GM23338 (cell line): ENCODE measurements at regions not wholly inside any gene's neighbourhood (a gene's known extent, or its start where the extent isn't known, plus 50 kb on each side); places are given as distances from the start of the nearest gene placed in this dataset.

Experiments used
- ATAC-seq: fragments of 200-7000 bp; cut with Tn5 transposase; 3 replicates; pipeline ENCODE4 v1.9.1; 2020
- DNase-seq: peaks from one replicate; pipeline ENCODE4 v3.0.0-alpha.2; 2015; ENCODE audit warnings: low spot score
- H2AFZ ChIP-seq: fragments of 200-600 bp; sonication (generic); 2 replicates; pipeline ENCODE4 v1.8.0; 2016; ENCODE audit warnings: antibody characterized with exemption, mild to moderate bottlenecking, moderate library complexity
- H3F3A ChIP-seq: fragments of 200-600 bp; sonication (generic); replicated peaks from 2 replicates; pipeline ENCODE4 v1.8.0; 2017; ENCODE audit warnings: antibody characterized with exemption, mixed run types, low read depth
- H3K27ac ChIP-seq: fragments of 200-600 bp; sonication (generic); 2 replicates; pipeline ENCODE4 v1.6.1; 2016; ENCODE audit warnings: low read depth
- H3K27me3 ChIP-seq: fragments of 200-600 bp; sonication (generic); 2 replicates; pipeline ENCODE4 v1.8.0; 2016; ENCODE audit warnings: mild to moderate bottlenecking, mixed run types, moderate library complexity; ENCODE audit not compliant: insufficient read depth
- H3K36me3 ChIP-seq: fragments of 200-600 bp; sonication (generic); 2 replicates; pipeline ENCODE4 v1.8.0; 2016; ENCODE audit warnings: mild to moderate bottlenecking; ENCODE audit not compliant: insufficient read depth
- H3K4me1 ChIP-seq: fragments of 200-600 bp; sonication (generic); 2 replicates; pipeline ENCODE4 v1.8.0; 2016; ENCODE audit warnings: mild to moderate bottlenecking, moderate library complexity; ENCODE audit not compliant: insufficient read depth
- H3K4me2 ChIP-seq: fragments of 200-600 bp; sonication (generic); 2 replicates; pipeline ENCODE4 v1.7.1; 2017; ENCODE audit warnings: mixed run types
- H3K4me3 ChIP-seq: fragments of 200-600 bp; sonication (generic); 2 replicates; pipeline ENCODE4 v1.6.1; 2016; ENCODE audit warnings: mixed run types
- H3K79me2 ChIP-seq: fragments of 200-600 bp; sonication (generic); replicated peaks from 2 replicates; pipeline ENCODE4 v1.8.0; 2017; ENCODE audit warnings: mild to moderate bottlenecking; ENCODE audit not compliant: insufficient read depth
- H3K9me2 ChIP-seq: fragments of 200-600 bp; sonication (generic); 2 replicates; pipeline ENCODE4 v1.8.0; 2017; ENCODE audit not compliant: insufficient read depth
- H4K20me1 ChIP-seq: fragments of 200-600 bp; sonication (generic); replicated peaks from 2 replicates; pipeline ENCODE4 v1.8.0; 2017; ENCODE audit warnings: mild to moderate bottlenecking; ENCODE audit not compliant: insufficient read depth
- H3K27ac Mint-ChIP-seq: 2 replicates; pipeline ENCODE4 v1.8.0; 2020; ENCODE audit warnings: inconsistent platforms, mild to moderate bottlenecking, moderate library complexity, mixed read lengths
- H3K27me3 Mint-ChIP-seq: 3 replicates; pipeline ENCODE4 v1.8.0; 2022; ENCODE audit warnings: low read depth, mild to moderate bottlenecking, moderate library complexity, mixed read lengths, inconsistent platforms; ENCODE audit not compliant: insufficient read depth, poor library complexity
- H3K36me3 Mint-ChIP-seq: 3 replicates; pipeline ENCODE4 v1.8.0; 2021; ENCODE audit warnings: low read depth, mild to moderate bottlenecking, inconsistent platforms, moderate library complexity, mixed read lengths
- H3K4me1 Mint-ChIP-seq: 3 replicates; pipeline ENCODE4 v1.8.0; 2020; ENCODE audit warnings: mild to moderate bottlenecking, inconsistent platforms, mixed read lengths
- H3K4me3 Mint-ChIP-seq: 3 replicates; pipeline ENCODE4 v1.8.0; 2021; ENCODE audit warnings: moderate library complexity, mild to moderate bottlenecking, inconsistent platforms, mixed read lengths
- H3K9me3 Mint-ChIP-seq: 3 replicates; pipeline ENCODE4 v1.8.0; 2020; ENCODE audit warnings: moderate library complexity, mild to moderate bottlenecking, inconsistent platforms, mixed read lengths
- CREB1 ChIP-seq: fragments of 250-450 bp; sonication (Bioruptor Pico); IDR thresholded peaks from 2 replicates; pipeline ENCODE4 v1.5.0; 2020; ENCODE audit warnings: low read depth, mild to moderate bottlenecking, moderate library complexity
- CTCF ChIP-seq, 2 experiments: fragments of 200-600 bp in 1 of 2; sonication (generic) in 1 of 2; conservative IDR thresholded peaks; 2 replicates each; pipeline versions ENCODE4 v1.5.1 to v1.6.1; 2016 to 2017; ENCODE audit warnings: antibody characterized with exemption in 2 of 2, low read depth in 2 of 2, mild to moderate bottlenecking in 2 of 2, moderate library complexity in 1 of 2
- EZH2 ChIP-seq: fragments of 200-600 bp; sonication (generic); IDR thresholded peaks from one replicate; pipeline ENCODE4 v1.8.0; 2017; ENCODE audit warnings: antibody characterized with exemption, mild to moderate bottlenecking, low read depth; ENCODE audit not compliant: unreplicated experiment
- EZH2phosphoT487 ChIP-seq: fragments of 200-600 bp; sonication (generic); IDR thresholded peaks from one replicate; pipeline ENCODE4 v1.8.1; 2018; ENCODE audit warnings: antibody characterized with exemption; ENCODE audit not compliant: unreplicated experiment
- NANOG ChIP-seq: IDR thresholded peaks from 2 replicates; pipeline ENCODE4 v1.6.1; 2016; ENCODE audit warnings: antibody characterized with exemption, borderline replicate concordance
- POLR2AphosphoS5 ChIP-seq: IDR thresholded peaks from 2 replicates; pipeline ENCODE4 v1.6.1; 2016; ENCODE audit warnings: antibody characterized with exemption, low read depth
- ZNF114 ChIP-seq: fragments of 250-450 bp; sonication (Bioruptor Pico); IDR thresholded peaks from 2 replicates; pipeline ENCODE4 v1.5.0; 2020; ENCODE audit warnings: mild to moderate bottlenecking, moderate library complexity
- ZNF331 ChIP-seq: fragments of 250-450 bp; sonication (Bioruptor Pico); IDR thresholded peaks from 2 replicates; pipeline ENCODE4 v1.5.0; 2020; ENCODE audit warnings: low read depth, mild to moderate bottlenecking, moderate library complexity
- TF ChIP-seq, protein P1 (sequence below): fragments of 250-450 bp; sonication (Bioruptor Pico); IDR thresholded peaks from 2 replicates; pipeline ENCODE4 v1.5.0; 2020; ENCODE audit warnings: mild to moderate bottlenecking, moderate library complexity
- TF ChIP-seq, protein P2 (sequence below): IDR thresholded peaks from one replicate; pipeline ENCODE4 v1.6.1; 2018; ENCODE audit warnings: antibody characterized with exemption; ENCODE audit not compliant: unreplicated experiment

GRCh38 chr9:82511626-82512025 is 523.1 kb downstream of the SPATA31D1 start:
- ATAC-seq (no peak), DNase-seq (no peak)
- Mint-ChIP-seq H3K36me3 (no peaks in the 10 kb centered on the region), H3K27me3 (no peaks in the 10 kb centered on the region), H3K4me1 (no peaks in the 10 kb centered on the region), H3K27ac (no peak overlapping the region), H3K9me3 (no peaks in the 10 kb centered on the region; the same call in 2 of the 3 replicates), H3K4me3 (no peak overlapping the region)
- TF ChIP-seq ZNF114 (CRISPR knock-in tag) (no peak), ZNF331 (CRISPR knock-in tag) (no peak)
- Histone ChIP-seq H3K36me3 (no peaks in the 10 kb centered on the region), H3K27ac (no peak overlapping the region), H4K20me1 (no peaks in the 10 kb centered on the region; the same call in 1 of the 2 replicates), H3F3A (no peaks in the 10 kb centered on the region), H3K9me2 (peaks cover 5% of the 10 kb centered on the region; the same call in 1 of the 2 replicates), H3K4me3 (no peak overlapping the region), H3K79me2 (no peaks in the 10 kb centered on the region), H2AFZ (peak overlapping the region; percentile 5; the same call in 1 of the 2 replicates), H3K27me3 (no peaks in the 10 kb centered on the region), H3K4me2 (no peak overlapping the region), H3K4me1 (no peaks in the 10 kb centered on the region)

- no peak overlapping the region for H3K27ac Mint-ChIP-seq
- Histone ChIP-seq H3K36me3 (no peaks in the 10 kb centered on the region), H3K4me3 (no peak overlapping the region), H3K4me1 (no peaks in the 10 kb centered on the region), H3K27me3 (no peaks in the 10 kb centered on the region), H3K27ac (no peak overlapping the region), H4K20me1 (no peaks in the 10 kb centered on the region; the same call in 1 of the 2 replicates), H3K9me2 (peaks cover 5% of the 10 kb centered on the region; the same call in 1 of the 2 replicates), H3K4me2 (no peak overlapping the region), H3K79me2 (no peaks in the 10 kb centered on the region), H2AFZ (no peak overlapping the region), H3F3A (no peaks in the 10 kb centered on the region)
- no peak for DNase-seq
- no peaks in the 10 kb centered on the region for H3K36me3 Mint-ChIP-seq
- H3K9me3 Mint-ChIP-seq: no peaks in the 10 kb centered on the region; the same call in 2 of the 3 replicates
- H3K4me1 Mint-ChIP-seq: no peaks in the 10 kb centered on the region
- TF ChIP-seq EZH2 (no peak), NANOG (no peak), POLR2AphosphoS5 (no peak), EZH2phosphoT487 (no peak), CTCF (conservative IDR thresholded peaks at IDR 0.05; ENCODE audit: low read depth in 2 of 2) (no peak), ZNF331 (CRISPR knock-in tag) (no peak), CREB1 (CRISPR knock-in tag) (no peak)
- TF ChIP-seq, protein P1, sequence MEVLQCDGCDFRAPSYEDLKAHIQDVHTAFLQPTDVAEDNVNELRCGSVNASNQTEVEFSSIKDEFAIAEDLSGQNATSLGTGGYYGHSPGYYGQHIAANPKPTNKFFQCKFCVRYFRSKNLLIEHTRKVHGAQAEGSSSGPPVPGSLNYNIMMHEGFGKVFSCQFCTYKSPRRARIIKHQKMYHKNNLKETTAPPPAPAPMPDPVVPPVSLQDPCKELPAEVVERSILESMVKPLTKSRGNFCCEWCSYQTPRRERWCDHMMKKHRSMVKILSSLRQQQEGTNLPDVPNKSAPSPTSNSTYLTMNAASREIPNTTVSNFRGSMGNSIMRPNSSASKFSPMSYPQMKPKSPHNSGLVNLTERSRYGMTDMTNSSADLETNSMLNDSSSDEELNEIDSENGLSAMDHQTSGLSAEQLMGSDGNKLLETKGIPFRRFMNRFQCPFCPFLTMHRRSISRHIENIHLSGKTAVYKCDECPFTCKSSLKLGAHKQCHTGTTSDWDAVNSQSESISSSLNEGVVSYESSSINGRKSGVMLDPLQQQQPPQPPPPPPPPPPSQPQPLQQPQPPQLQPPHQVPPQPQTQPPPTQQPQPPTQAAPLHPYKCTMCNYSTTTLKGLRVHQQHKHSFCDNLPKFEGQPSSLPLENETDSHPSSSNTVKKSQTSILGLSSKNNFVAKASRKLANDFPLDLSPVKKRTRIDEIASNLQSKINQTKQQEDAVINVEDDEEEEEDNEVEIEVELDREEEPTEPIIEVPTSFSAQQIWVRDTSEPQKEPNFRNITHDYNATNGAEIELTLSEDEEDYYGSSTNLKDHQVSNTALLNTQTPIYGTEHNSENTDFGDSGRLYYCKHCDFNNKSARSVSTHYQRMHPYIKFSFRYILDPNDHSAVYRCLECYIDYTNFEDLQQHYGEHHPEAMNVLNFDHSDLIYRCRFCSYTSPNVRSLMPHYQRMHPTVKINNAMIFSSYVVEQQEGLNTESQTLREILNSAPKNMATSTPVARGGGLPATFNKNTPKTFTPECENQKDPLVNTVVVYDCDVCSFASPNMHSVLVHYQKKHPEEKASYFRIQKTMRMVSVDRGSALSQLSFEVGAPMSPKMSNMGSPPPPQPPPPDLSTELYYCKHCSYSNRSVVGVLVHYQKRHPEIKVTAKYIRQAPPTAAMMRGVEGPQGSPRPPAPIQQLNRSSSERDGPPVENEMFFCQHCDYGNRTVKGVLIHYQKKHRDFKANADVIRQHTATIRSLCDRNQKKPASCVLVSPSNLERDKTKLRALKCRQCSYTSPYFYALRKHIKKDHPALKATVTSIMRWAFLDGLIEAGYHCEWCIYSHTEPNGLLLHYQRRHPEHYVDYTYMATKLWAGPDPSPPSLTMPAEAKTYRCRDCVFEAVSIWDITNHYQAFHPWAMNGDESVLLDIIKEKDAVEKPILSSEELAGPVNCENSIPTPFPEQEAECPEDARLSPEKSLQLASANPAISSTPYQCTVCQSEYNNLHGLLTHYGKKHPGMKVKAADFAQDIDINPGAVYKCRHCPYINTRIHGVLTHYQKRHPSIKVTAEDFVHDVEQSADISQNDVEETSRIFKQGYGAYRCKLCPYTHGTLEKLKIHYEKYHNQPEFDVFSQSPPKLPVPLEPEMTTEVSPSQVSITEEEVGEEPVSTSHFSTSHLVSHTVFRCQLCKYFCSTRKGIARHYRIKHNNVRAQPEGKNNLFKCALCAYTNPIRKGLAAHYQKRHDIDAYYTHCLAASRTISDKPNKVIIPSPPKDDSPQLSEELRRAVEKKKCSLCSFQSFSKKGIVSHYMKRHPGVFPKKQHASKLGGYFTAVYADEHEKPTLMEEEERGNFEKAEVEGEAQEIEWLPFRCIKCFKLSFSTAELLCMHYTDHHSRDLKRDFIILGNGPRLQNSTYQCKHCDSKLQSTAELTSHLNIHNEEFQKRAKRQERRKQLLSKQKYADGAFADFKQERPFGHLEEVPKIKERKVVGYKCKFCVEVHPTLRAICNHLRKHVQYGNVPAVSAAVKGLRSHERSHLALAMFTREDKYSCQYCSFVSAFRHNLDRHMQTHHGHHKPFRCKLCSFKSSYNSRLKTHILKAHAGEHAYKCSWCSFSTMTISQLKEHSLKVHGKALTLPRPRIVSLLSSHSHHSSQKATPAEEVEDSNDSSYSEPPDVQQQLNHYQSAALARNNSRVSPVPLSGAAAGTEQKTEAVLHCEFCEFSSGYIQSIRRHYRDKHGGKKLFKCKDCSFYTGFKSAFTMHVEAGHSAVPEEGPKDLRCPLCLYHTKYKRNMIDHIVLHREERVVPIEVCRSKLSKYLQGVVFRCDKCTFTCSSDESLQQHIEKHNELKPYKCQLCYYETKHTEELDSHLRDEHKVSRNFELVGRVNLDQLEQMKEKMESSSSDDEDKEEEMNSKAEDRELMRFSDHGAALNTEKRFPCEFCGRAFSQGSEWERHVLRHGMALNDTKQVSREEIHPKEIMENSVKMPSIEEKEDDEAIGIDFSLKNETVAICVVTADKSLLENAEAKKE: no peak
- TF ChIP-seq, protein P2, sequence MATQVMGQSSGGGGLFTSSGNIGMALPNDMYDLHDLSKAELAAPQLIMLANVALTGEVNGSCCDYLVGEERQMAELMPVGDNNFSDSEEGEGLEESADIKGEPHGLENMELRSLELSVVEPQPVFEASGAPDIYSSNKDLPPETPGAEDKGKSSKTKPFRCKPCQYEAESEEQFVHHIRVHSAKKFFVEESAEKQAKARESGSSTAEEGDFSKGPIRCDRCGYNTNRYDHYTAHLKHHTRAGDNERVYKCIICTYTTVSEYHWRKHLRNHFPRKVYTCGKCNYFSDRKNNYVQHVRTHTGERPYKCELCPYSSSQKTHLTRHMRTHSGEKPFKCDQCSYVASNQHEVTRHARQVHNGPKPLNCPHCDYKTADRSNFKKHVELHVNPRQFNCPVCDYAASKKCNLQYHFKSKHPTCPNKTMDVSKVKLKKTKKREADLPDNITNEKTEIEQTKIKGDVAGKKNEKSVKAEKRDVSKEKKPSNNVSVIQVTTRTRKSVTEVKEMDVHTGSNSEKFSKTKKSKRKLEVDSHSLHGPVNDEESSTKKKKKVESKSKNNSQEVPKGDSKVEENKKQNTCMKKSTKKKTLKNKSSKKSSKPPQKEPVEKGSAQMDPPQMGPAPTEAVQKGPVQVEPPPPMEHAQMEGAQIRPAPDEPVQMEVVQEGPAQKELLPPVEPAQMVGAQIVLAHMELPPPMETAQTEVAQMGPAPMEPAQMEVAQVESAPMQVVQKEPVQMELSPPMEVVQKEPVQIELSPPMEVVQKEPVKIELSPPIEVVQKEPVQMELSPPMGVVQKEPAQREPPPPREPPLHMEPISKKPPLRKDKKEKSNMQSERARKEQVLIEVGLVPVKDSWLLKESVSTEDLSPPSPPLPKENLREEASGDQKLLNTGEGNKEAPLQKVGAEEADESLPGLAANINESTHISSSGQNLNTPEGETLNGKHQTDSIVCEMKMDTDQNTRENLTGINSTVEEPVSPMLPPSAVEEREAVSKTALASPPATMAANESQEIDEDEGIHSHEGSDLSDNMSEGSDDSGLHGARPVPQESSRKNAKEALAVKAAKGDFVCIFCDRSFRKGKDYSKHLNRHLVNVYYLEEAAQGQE: no peak
- H3K4me3 Mint-ChIP-seq: no peak overlapping the region
- no peak for ATAC-seq
- H3K27me3 Mint-ChIP-seq: no peaks in the 10 kb centered on the region
Observed at GRCh38 chr9:82512728-82513127, 524.2 kb downstream of the SPATA31D1 start.
